Liver (tissue), 8 donors: ENCODE measurements at regions not wholly inside any gene's neighbourhood (a gene's known extent, or its start where the extent isn't known, plus 50 kb on each side); places are given as distances from the start of the nearest gene placed in this dataset.

ENCODE experiments used
- DNase-seq: peaks from one replicate; pipeline ENCODE4 v3.0.0-alpha.2; 2017; ENCODE audit warnings: low spot score
- H3K27ac ChIP-seq, 2 donors: one replicate each; pipeline ENCODE4 v1.7.0; 2013; ENCODE audit warnings: inconsistent platforms in 2 of 2, low read length in 2 of 2, control low read depth in 1 of 2, low read depth in 1 of 2, mild to moderate bottlenecking in 1 of 2
- H3K27me3 ChIP-seq, 4 donors: one replicate each; pipeline versions ENCODE4 v1.6.1 to v1.7.0; 2013; ENCODE audit warnings: low read length in 3 of 4, inconsistent platforms in 1 of 4, mild to moderate bottlenecking in 1 of 4, moderate library complexity in 1 of 4; ENCODE audit not compliant: control insufficient read depth in 4 of 4, insufficient read depth in 4 of 4
- H3K36me3 ChIP-seq, 4 donors: one replicate each; pipeline versions ENCODE4 v1.6.1 to v1.7.0; 2013; ENCODE audit warnings: low read length in 3 of 4, mild to moderate bottlenecking in 3 of 4, low read depth in 1 of 4, moderate library complexity in 1 of 4; ENCODE audit not compliant: control insufficient read depth in 4 of 4, insufficient read depth in 3 of 4
- H3K4me1 ChIP-seq, 4 donors: one replicate each; pipeline versions ENCODE4 v1.6.1 to v1.7.0; 2013; ENCODE audit warnings: low read length in 3 of 4, mild to moderate bottlenecking in 3 of 4, moderate library complexity in 1 of 4; ENCODE audit not compliant: control insufficient read depth in 4 of 4, insufficient read depth in 4 of 4
- H3K4me3 ChIP-seq, 3 donors: one replicate each; pipeline versions ENCODE4 v1.6.1 to v1.7.0; 2013; ENCODE audit warnings: low read length in 3 of 3, control low read depth in 1 of 3, low read depth in 1 of 3, mild to moderate bottlenecking in 1 of 3
- H3K9ac ChIP-seq, 2 donors: one replicate each; pipeline ENCODE4 v1.7.0; 2013; ENCODE audit warnings: low read length in 2 of 2, mild to moderate bottlenecking in 2 of 2, moderate library complexity in 2 of 2, control low read depth in 1 of 2, low read depth in 1 of 2
- H3K9me3 ChIP-seq, 4 donors: one replicate each; pipeline versions ENCODE4 v1.6.1 to v1.7.0; 2013; ENCODE audit warnings: low read length in 3 of 4; ENCODE audit not compliant: control insufficient read depth in 4 of 4
- EGR1 ChIP-seq, 2 donors: IDR thresholded peaks; 2 replicates each; pipeline ENCODE4 v1.6.1; 2016 to 2018; ENCODE audit warnings: antibody characterized with exemption in 2 of 2, low read depth in 2 of 2
- FOXA1 ChIP-seq: IDR thresholded peaks from 2 replicates; pipeline ENCODE4 v1.6.1; 2016; ENCODE audit warnings: antibody characterized with exemption
- FOXA2 ChIP-seq: IDR thresholded peaks from 2 replicates; pipeline ENCODE4 v1.6.1; 2016; ENCODE audit warnings: antibody characterized with exemption
- GABPA ChIP-seq, 2 donors: IDR thresholded peaks in 1 of 2; conservative IDR thresholded peaks in 1 of 2; 2 replicates each; pipeline ENCODE4 v1.6.1; 2016; ENCODE audit warnings: antibody characterized with exemption in 2 of 2, mild to moderate bottlenecking in 1 of 2, moderate library complexity in 1 of 2
- HNF4A ChIP-seq, 2 donors: conservative IDR thresholded peaks; 2 replicates each; pipeline ENCODE4 v1.6.1; 2016; ENCODE audit warnings: antibody characterized with exemption in 2 of 2, mild to moderate bottlenecking in 2 of 2
- HNF4G ChIP-seq: IDR thresholded peaks from 2 replicates; pipeline ENCODE4 v1.6.1; 2016; ENCODE audit warnings: antibody characterized with exemption
- JUND ChIP-seq, 2 donors: IDR thresholded peaks; 2 replicates each; pipeline ENCODE4 v1.6.1; 2016; ENCODE audit warnings: antibody characterized with exemption in 2 of 2
- NR2F2 ChIP-seq: IDR thresholded peaks from 2 replicates; pipeline ENCODE4 v1.6.1; 2016; ENCODE audit warnings: antibody characterized with exemption
- RAD21 ChIP-seq, 2 donors: IDR thresholded peaks; 2 replicates each; pipeline ENCODE4 v1.6.1; 2016; ENCODE audit warnings: antibody characterized with exemption in 2 of 2, mild to moderate bottlenecking in 2 of 2
- RXRA ChIP-seq, 2 donors: IDR thresholded peaks; 2 replicates each; pipeline ENCODE4 v1.6.1; 2017 to 2018; ENCODE audit warnings: antibody characterized with exemption in 2 of 2, mild to moderate bottlenecking in 1 of 2
- SP1 ChIP-seq: IDR thresholded peaks from 2 replicates; pipeline ENCODE4 v1.6.1; 2018; ENCODE audit warnings: antibody characterized with exemption, mild to moderate bottlenecking
- TAF1 ChIP-seq: conservative IDR thresholded peaks from 2 replicates; pipeline ENCODE4 v1.6.1; 2016; ENCODE audit warnings: antibody characterized with exemption, mild to moderate bottlenecking
- YY1 ChIP-seq: IDR thresholded peaks from 2 replicates; pipeline ENCODE4 v1.6.1; 2016; ENCODE audit warnings: antibody characterized with exemption, mild to moderate bottlenecking
- WGBS: extraction: QIAGEN DNeasy Blood & Tissue Kit; methylation state at CpG from one replicate; pipeline ENCODE4 v1.1.7; 2013; 5-methylcytosine and 5-hydroxymethylcytosine counted together
- TF ChIP-seq, protein P1 (sequence below): fragments of 150-350 bp; IDR thresholded peaks from 2 replicates; pipeline ENCODE4 v1.5.1; 2017; ENCODE audit warnings: improper control_type of control experiment, low read depth, low read length; ENCODE audit not compliant: missing input control
- TF ChIP-seq, protein P2 (sequence below): IDR thresholded peaks from 2 replicates; pipeline ENCODE4 v1.6.1; 2016; ENCODE audit warnings: antibody characterized with exemption
- TF ChIP-seq, protein P3 (sequence below): IDR thresholded peaks from 2 replicates; pipeline ENCODE4 v1.6.1; 2016; ENCODE audit warnings: antibody characterized with exemption
- TF ChIP-seq, protein P4 (sequence below): IDR thresholded peaks from 2 replicates; pipeline ENCODE4 v1.6.1; 2016; ENCODE audit warnings: antibody characterized with exemption
- TF ChIP-seq, protein P5 (sequence below): IDR thresholded peaks from 2 replicates; pipeline ENCODE4 v1.6.1; 2016; ENCODE audit warnings: antibody characterized with exemption, mild to moderate bottlenecking
- donor health status: healthy.
- donor health status: healthy.
- donor health status: healthy.
- donor health status: healthy.
- donor health status: healthy.

DNA sequence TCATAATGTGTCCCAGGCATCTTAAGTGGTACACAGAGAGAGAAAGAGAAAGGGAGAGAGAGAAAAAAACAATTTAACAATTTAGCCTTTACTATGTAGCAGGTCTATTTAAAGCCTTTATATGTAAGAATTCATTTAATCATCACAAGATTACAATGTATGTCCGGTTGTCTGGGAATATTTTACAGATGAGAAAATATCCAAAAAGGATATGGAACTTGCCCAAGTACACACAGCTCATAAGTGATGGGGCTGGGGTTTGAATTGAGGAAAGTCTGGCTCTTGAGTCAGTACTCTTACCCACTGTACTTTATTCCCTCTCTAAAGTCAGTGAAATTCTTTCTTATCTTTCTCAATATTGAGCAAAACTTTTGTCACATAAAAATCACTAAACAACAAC is 104.6 kb downstream of the LYPLAL1 start:
- H3K9me3 ChIP-seq, result no peaks in the 10 kb centered on the region
- H3K27me3 ChIP-seq, result no peaks in the 10 kb centered on the region
- no peaks in the 10 kb centered on the region for H3K4me1 ChIP-seq
- no peak overlapping the region for H3K4me3 ChIP-seq
- H3K27ac ChIP-seq, result no peak overlapping the region
- no peak for DNase-seq
- H3K36me3 ChIP-seq, result no peaks in the 10 kb centered on the region
- 89% methylated on average over 1 of the region's 1 CpG for WGBS
- H3K9ac ChIP-seq, result no peak overlapping the region
- no peak for TF ChIP-seq HNF4G

DNA sequence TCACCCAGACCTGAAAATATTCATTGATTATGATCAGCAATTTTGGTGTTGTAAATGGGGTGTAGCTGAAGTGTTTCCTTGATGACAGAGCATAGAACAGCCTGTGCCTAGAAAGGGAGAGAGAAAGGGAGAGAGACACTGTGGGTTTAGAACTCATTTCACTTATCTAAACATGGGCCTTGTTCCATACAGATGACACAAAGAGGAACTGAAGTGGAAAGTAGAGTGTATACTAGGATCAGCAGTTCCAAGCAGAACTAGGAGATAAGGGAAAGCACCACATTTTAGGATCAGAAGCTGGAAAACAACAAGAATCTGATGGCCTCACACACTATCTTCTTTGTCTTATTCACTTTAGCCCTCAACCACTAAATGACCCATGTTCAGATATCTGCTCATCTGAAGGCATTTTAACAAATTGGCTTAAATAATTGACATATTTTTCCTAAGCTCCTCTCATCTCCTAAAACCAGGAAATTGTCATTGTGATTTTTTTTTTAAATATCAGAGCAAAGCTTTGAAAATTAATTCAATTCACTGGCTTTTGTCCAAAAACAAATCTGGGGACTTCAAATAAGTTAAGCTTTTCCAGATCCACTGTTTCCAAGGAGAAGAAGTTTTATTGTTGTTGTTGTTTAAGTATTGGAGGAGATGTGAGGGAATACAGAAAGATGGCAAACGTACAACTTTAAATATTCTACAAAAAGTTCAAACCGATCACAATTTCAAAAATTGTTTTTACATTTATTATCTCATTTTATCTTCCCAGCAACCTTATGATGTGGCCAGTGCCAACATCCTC is 103.8 kb downstream of the LYPLAL1 start:
- Histone ChIP-seq H3K4me1 (no peaks in the 10 kb centered on the region), H3K4me3 (no peak overlapping the region), H3K36me3 (no peaks in the 10 kb centered on the region), H3K9ac (no peak overlapping the region), H3K27me3 (no peaks in the 10 kb centered on the region), H3K27ac (no peak overlapping the region), H3K9me3 (no peaks in the 10 kb centered on the region)
- no peak for DNase-seq
- TF ChIP-seq TAF1, result no peak
- no peak for TF ChIP-seq GABPA (IDR thresholded peaks at IDR 0.05 in 1 of 2, conservative IDR thresholded peaks at IDR 0.05 in 1 of 2)
- no peak for TF ChIP-seq RAD21 (IDR thresholded peaks at IDR 0.05)
- TF ChIP-seq, protein P1, sequence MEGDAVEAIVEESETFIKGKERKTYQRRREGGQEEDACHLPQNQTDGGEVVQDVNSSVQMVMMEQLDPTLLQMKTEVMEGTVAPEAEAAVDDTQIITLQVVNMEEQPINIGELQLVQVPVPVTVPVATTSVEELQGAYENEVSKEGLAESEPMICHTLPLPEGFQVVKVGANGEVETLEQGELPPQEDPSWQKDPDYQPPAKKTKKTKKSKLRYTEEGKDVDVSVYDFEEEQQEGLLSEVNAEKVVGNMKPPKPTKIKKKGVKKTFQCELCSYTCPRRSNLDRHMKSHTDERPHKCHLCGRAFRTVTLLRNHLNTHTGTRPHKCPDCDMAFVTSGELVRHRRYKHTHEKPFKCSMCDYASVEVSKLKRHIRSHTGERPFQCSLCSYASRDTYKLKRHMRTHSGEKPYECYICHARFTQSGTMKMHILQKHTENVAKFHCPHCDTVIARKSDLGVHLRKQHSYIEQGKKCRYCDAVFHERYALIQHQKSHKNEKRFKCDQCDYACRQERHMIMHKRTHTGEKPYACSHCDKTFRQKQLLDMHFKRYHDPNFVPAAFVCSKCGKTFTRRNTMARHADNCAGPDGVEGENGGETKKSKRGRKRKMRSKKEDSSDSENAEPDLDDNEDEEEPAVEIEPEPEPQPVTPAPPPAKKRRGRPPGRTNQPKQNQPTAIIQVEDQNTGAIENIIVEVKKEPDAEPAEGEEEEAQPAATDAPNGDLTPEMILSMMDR, result no peak
- no peak for TF ChIP-seq SP1
- TF ChIP-seq, protein P2, sequence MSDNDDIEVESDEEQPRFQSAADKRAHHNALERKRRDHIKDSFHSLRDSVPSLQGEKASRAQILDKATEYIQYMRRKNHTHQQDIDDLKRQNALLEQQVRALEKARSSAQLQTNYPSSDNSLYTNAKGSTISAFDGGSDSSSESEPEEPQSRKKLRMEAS, result no peak
- no peak for TF ChIP-seq JUND (IDR thresholded peaks at IDR 0.05)
- TF ChIP-seq YY1, result no peak
- TF ChIP-seq RXRA (IDR thresholded peaks at IDR 0.05), result no peak
- TF ChIP-seq, protein P3, sequence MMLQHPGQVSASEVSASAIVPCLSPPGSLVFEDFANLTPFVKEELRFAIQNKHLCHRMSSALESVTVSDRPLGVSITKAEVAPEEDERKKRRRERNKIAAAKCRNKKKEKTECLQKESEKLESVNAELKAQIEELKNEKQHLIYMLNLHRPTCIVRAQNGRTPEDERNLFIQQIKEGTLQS, result no peak
- TF ChIP-seq, protein P4, sequence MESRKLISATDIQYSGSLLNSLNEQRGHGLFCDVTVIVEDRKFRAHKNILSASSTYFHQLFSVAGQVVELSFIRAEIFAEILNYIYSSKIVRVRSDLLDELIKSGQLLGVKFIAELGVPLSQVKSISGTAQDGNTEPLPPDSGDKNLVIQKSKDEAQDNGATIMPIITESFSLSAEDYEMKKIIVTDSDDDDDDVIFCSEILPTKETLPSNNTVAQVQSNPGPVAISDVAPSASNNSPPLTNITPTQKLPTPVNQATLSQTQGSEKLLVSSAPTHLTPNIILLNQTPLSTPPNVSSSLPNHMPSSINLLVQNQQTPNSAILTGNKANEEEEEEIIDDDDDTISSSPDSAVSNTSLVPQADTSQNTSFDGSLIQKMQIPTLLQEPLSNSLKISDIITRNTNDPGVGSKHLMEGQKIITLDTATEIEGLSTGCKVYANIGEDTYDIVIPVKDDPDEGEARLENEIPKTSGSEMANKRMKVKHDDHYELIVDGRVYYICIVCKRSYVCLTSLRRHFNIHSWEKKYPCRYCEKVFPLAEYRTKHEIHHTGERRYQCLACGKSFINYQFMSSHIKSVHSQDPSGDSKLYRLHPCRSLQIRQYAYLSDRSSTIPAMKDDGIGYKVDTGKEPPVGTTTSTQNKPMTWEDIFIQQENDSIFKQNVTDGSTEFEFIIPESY, result no peak
- no peak for TF ChIP-seq FOXA2
- no peak for TF ChIP-seq HNF4G
- no peak for TF ChIP-seq FOXA1
- no peak for TF ChIP-seq HNF4A (conservative IDR thresholded peaks at IDR 0.05)
- no peak for TF ChIP-seq NR2F2
- TF ChIP-seq EGR1 (IDR thresholded peaks at IDR 0.05; ENCODE audit: low read depth in 2 of 2), result no peak
- TF ChIP-seq, protein P5, sequence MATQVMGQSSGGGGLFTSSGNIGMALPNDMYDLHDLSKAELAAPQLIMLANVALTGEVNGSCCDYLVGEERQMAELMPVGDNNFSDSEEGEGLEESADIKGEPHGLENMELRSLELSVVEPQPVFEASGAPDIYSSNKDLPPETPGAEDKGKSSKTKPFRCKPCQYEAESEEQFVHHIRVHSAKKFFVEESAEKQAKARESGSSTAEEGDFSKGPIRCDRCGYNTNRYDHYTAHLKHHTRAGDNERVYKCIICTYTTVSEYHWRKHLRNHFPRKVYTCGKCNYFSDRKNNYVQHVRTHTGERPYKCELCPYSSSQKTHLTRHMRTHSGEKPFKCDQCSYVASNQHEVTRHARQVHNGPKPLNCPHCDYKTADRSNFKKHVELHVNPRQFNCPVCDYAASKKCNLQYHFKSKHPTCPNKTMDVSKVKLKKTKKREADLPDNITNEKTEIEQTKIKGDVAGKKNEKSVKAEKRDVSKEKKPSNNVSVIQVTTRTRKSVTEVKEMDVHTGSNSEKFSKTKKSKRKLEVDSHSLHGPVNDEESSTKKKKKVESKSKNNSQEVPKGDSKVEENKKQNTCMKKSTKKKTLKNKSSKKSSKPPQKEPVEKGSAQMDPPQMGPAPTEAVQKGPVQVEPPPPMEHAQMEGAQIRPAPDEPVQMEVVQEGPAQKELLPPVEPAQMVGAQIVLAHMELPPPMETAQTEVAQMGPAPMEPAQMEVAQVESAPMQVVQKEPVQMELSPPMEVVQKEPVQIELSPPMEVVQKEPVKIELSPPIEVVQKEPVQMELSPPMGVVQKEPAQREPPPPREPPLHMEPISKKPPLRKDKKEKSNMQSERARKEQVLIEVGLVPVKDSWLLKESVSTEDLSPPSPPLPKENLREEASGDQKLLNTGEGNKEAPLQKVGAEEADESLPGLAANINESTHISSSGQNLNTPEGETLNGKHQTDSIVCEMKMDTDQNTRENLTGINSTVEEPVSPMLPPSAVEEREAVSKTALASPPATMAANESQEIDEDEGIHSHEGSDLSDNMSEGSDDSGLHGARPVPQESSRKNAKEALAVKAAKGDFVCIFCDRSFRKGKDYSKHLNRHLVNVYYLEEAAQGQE, result no peak
- 89% methylated on average over 2 of the region's 2 CpGs for WGBS
